Activated CD4-positive, alpha-beta T cell treated with anti-CD3 and anti-CD28 coated beads, Interleukin-2, amount 10 ng/mL, durations not matched to agents 7 days and 5 days (primary cell): ENCODE measurements at regions not wholly inside any gene's neighbourhood (a gene's known extent, or its start where the extent isn't known, plus 50 kb on each side); places are given as distances from the start of the nearest gene placed in this dataset.
"Not testable (repeated sequence)": the region's sequence is repeated elsewhere in the genome, so short reads cannot be mapped to it uniquely, and the experiment has no call there.

Experiments
- CTCF ChIA-PET: fragments of 350-600 bp; sonication (Branson Sonifier 250); formaldehyde crosslinking; loops from one replicate; lab custom pipeline; 2021; ENCODE audit warnings: antibody characterized with exemption; lab: Charles Lee
- POLR2A ChIA-PET: fragments of 350-600 bp; sonication (Branson Sonifier 250); formaldehyde crosslinking; loops from one replicate; lab custom pipeline; 2021; ENCODE audit warnings: antibody characterized with exemption; lab: Charles Lee
- DNase-seq: peaks from one replicate; pipeline ENCODE4 v3.0.0-alpha.2; 2020
- H3K27ac Mint-ChIP-seq: one replicate; pipeline ENCODE4 v1.8.0; 2021; ENCODE audit warnings: mild to moderate bottlenecking, moderate library complexity, mixed read lengths
- H3K27me3 Mint-ChIP-seq: one replicate; pipeline ENCODE4 v1.8.0; 2021; ENCODE audit warnings: mixed read lengths
- H3K36me3 Mint-ChIP-seq: one replicate; pipeline ENCODE4 v1.8.0; 2021; ENCODE audit warnings: low read depth, mixed read lengths
- H3K4me1 Mint-ChIP-seq: one replicate; pipeline ENCODE4 v1.8.0; 2021; ENCODE audit warnings: mixed read lengths
- H3K4me3 Mint-ChIP-seq: one replicate; pipeline ENCODE4 v1.8.0; 2021; ENCODE audit warnings: mild to moderate bottlenecking, moderate library complexity, mixed read lengths
- H3K9me3 Mint-ChIP-seq: one replicate; pipeline ENCODE4 v1.8.0; 2021; ENCODE audit warnings: mixed read lengths

DNA sequence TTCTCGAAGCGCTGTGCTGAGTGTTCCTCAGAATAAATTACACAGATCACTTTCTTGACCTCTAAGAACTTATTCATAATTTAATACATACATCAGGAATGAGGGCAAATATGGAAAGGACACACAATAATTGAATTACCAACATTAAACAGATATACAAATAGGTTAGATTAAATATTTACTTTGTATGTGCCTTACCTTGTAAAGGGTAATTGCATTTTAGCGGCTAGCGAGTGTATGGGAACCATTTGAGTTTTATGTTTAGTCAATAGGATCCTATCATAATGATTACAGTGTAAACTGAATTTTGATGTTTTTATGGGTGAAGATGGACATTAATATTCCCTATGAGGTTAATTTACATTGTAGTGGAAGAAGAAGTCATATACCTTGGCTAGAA is 1187.1 kb upstream of the WWC1 start:
- Mint-ChIP-seq H3K4me3 (no peak overlapping the region), H3K9me3 (peaks cover 5% of the 10 kb centered on the region), H3K4me1 (no peaks in the 10 kb centered on the region), H3K27ac (no peak overlapping the region), H3K27me3 (no peaks in the 10 kb centered on the region), H3K36me3 (no peaks in the 10 kb centered on the region)
- no peak for DNase-seq
- ChIA-PET CTCF (no interaction called here), POLR2A (no interaction called here)

GRCh38 chr5:167105941-167106340 is 1185.5 kb upstream of the WWC1 start:
- Mint-ChIP-seq H3K4me1 (no peaks in the 10 kb centered on the region), H3K27ac (no peak overlapping the region), H3K36me3 (no peaks in the 10 kb centered on the region), H3K4me3 (no peak overlapping the region), H3K9me3 (peaks cover 5% of the 10 kb centered on the region), H3K27me3 (no peaks in the 10 kb centered on the region)
- ChIA-PET CTCF (no interaction called here), POLR2A (no interaction called here)
- DNase-seq = no peak

DNA sequence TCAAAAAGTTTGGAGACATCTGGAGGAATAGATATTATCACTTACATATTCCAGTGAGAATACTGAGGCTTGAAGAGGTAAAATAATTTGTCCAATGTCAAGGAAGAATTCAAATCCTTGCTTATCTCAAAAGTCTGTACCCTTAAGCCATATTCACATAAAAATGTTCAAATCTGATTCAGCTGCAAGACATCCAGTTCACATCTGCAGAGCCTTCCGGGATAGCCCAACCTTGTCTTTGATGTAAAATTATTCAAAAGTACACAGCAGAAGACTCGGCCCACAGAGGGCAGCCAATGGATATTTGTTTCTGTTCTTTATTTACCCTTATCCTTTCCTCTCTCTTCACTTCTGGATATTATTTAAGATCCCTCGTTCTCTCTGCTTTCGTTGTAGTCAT is 1183.8 kb upstream of the WWC1 start:
- no peak for DNase-seq
- Mint-ChIP-seq H3K27me3 (no peaks in the 10 kb centered on the region), H3K4me3 (no peak overlapping the region), H3K36me3 (no peaks in the 10 kb centered on the region), H3K9me3 (peaks cover 5% of the 10 kb centered on the region), H3K27ac (no peak overlapping the region), H3K4me1 (no peaks in the 10 kb centered on the region)
- CTCF ChIA-PET = no interaction called here
- POLR2A ChIA-PET = no interaction called here

GRCh38 chr5:167108266-167108665 is 1183.2 kb upstream of the WWC1 start:
- H3K4me1 Mint-ChIP-seq, H3K27me3 Mint-ChIP-seq, DNase-seq, POLR2A ChIA-PET, H3K27ac Mint-ChIP-seq, CTCF ChIA-PET, H3K36me3 Mint-ChIP-seq, H3K9me3 Mint-ChIP-seq, H3K4me3 Mint-ChIP-seq: not testable (repeated sequence)

DNA sequence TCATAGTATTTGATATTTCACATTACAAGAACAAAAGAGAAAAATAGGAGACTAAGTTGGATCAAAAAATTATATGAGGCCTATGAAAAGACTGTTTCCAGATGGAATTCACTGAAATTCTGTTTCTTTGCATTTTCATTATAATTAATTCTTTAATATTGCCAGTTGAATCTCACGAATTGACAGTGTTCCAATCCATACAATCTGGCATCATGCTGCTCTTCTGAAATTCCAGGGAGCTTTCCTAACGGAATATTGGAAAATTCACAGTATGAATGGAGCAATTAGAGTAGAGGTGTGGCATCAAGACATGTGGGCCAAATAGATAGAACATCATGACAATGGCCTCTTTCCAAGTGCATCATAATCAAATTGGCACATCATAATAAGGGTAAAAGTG is 1178.9 kb upstream of the WWC1 start:
- H3K4me3 Mint-ChIP-seq = no peak overlapping the region
- DNase-seq = no peak
- peaks cover 4% of the 10 kb centered on the region for H3K9me3 Mint-ChIP-seq
- no peaks in the 10 kb centered on the region for H3K36me3 Mint-ChIP-seq
- no peaks in the 10 kb centered on the region for H3K4me1 Mint-ChIP-seq
- no peaks in the 10 kb centered on the region for H3K27me3 Mint-ChIP-seq
- ChIA-PET CTCF (no interaction called here), POLR2A (no interaction called here)
- no peak overlapping the region for H3K27ac Mint-ChIP-seq

DNA sequence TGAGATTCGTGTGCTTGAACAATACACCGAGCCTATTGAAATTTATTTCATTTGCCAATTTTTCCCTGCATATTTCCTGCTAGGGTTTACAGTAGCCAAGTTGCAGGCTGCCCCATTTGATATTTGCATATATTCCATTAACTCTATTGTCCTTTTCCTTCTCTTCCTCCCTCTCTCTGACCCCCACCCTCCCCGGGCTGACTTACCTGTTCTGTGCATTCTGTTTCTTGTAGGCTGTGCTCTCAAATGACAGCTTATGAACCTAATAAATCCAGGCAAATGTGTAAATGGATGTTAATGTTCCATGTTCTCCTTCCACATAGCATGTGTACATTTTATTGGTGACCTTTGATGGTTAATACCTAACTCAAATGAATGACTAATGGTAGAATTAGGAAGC is 1169.2 kb upstream of the WWC1 start:
- no peak for DNase-seq
- H3K9me3 Mint-ChIP-seq = no peaks in the 10 kb centered on the region
- H3K27ac Mint-ChIP-seq = no peak overlapping the region
- H3K4me1 Mint-ChIP-seq = no peaks in the 10 kb centered on the region
- H3K36me3 Mint-ChIP-seq = no peaks in the 10 kb centered on the region
- ChIA-PET POLR2A (no interaction called here), CTCF (no interaction called here)
- no peaks in the 10 kb centered on the region for H3K27me3 Mint-ChIP-seq
- H3K4me3 Mint-ChIP-seq = no peak overlapping the region

DNA sequence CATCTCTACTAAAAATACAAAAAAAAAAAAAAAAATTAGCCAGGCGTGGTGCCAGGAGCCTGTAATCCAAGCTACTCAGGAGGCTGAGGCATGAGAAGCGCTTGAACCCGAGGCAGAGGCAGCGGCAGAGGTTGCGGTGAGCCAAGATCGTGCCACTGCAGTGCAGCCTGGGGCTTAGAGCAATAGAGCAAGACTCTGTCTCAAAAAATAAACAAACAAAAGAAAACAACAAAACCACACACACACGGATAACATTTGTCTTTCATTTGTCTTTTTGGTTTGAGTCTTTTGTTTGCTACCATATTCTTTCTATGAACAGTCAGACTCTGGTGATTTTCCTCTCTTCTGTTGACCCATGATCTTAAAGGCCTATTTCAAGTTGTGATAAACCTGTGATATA is 1168.3 kb upstream of the WWC1 start:
- no peaks in the 10 kb centered on the region for H3K27me3 Mint-ChIP-seq
- DNase-seq = no peak
- no peak overlapping the region for H3K27ac Mint-ChIP-seq
- no peaks in the 10 kb centered on the region for H3K4me1 Mint-ChIP-seq
- H3K9me3 Mint-ChIP-seq = no peaks in the 10 kb centered on the region
- no peaks in the 10 kb centered on the region for H3K36me3 Mint-ChIP-seq
- ChIA-PET CTCF (no interaction called here), POLR2A (no interaction called here)
- no peak overlapping the region for H3K4me3 Mint-ChIP-seq

DNA sequence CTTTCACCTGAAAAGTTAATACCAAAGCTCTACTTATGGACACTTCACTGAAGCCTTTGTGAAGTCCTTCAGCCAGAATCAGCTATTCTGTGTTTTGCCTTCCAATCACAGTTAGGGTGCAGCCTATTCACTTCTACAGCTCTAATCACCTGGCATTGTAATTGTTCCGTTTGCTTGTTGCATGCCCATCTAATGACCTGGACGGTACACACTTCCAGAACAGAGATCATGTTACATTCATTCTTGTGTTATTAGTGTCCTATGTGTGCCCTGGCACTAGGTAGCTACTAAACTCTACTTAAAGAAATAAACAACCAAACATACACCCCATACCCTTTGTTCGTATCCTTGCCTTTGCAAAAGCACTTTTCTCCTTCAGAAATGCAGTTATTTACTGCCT is 1162.9 kb upstream of the WWC1 start:
- Mint-ChIP-seq H3K27ac (no peak overlapping the region), H3K27me3 (no peaks in the 10 kb centered on the region), H3K4me3 (no peak overlapping the region), H3K9me3 (peaks cover 5% of the 10 kb centered on the region), H3K4me1 (no peaks in the 10 kb centered on the region), H3K36me3 (no peaks in the 10 kb centered on the region)
- CTCF ChIA-PET = no interaction called here
- POLR2A ChIA-PET = no interaction called here
- no peak for DNase-seq

GRCh38 chr5:167140548-167141291 is 1150.7 kb upstream of the WWC1 start:
- ChIA-PET POLR2A (no interaction called here), CTCF (no interaction called here)
- peaks cover 5% of the 10 kb centered on the region for H3K9me3 Mint-ChIP-seq
- no peaks in the 10 kb centered on the region for H3K4me1 Mint-ChIP-seq
- H3K36me3 Mint-ChIP-seq = no peaks in the 10 kb centered on the region
- H3K4me3 Mint-ChIP-seq = no peak overlapping the region
- no peak for DNase-seq
- no peak overlapping the region for H3K27ac Mint-ChIP-seq
- no peaks in the 10 kb centered on the region for H3K27me3 Mint-ChIP-seq

DNA sequence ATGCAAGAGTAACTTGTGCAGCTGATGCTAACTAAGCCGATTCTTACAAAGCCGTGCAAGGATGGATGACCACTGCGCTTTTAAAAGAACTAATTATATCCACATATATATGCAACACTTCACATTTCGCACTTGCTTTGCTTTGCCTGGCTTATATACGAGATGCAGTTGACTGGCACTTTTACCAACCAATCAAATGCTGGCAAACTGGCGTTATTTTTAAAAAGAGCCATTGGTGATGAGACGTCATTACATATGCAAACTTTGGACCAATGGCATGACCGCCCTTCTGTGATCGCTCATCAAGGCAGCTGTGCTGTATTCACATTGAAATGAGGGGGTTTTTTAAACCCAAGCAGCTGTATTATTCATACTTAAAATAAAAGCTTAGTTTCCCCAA is 1147.7 kb upstream of the WWC1 start:
- no peak overlapping the region for H3K4me3 Mint-ChIP-seq
- POLR2A ChIA-PET = no interaction called here
- H3K27me3 Mint-ChIP-seq = no peaks in the 10 kb centered on the region
- DNase-seq = no peak
- CTCF ChIA-PET = no interaction called here
- peaks cover 5% of the 10 kb centered on the region for H3K9me3 Mint-ChIP-seq
- H3K27ac Mint-ChIP-seq = no peak overlapping the region
- no peaks in the 10 kb centered on the region for H3K36me3 Mint-ChIP-seq
- H3K4me1 Mint-ChIP-seq = no peaks in the 10 kb centered on the region

GRCh38 chr5:167145841-167146240 is 1145.6 kb upstream of the WWC1 start:
- no peaks in the 10 kb centered on the region for H3K27me3 Mint-ChIP-seq
- POLR2A ChIA-PET = no interaction called here
- no peak overlapping the region for H3K27ac Mint-ChIP-seq
- CTCF ChIA-PET = no interaction called here
- DNase-seq = no peak
- peaks cover 5% of the 10 kb centered on the region for H3K9me3 Mint-ChIP-seq
- H3K4me1 Mint-ChIP-seq = no peaks in the 10 kb centered on the region
- no peaks in the 10 kb centered on the region for H3K36me3 Mint-ChIP-seq
- no peak overlapping the region for H3K4me3 Mint-ChIP-seq

DNA sequence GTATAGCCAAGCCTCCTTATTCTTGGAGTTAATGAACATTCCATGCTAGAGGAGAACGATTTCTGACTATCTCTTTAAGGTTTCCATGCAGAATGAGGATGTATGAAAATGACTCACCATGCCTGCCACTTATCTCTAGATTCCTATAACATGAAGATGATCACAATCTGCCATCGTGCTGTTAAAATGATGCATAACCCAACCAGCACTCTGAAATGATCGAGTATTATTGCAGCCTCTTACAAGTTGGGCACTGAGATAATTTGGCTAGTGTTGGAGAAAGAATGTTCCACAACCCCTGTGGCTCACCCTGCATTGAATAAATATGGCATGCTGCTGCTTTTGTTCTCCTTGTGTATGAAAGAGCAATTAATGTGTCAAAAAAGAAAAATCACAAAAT is 1143.6 kb upstream of the WWC1 start:
- no peak for DNase-seq
- Mint-ChIP-seq H3K36me3 (no peaks in the 10 kb centered on the region), H3K9me3 (peaks cover 5% of the 10 kb centered on the region), H3K4me3 (no peak overlapping the region), H3K4me1 (no peaks in the 10 kb centered on the region), H3K27ac (no peak overlapping the region), H3K27me3 (no peaks in the 10 kb centered on the region)
- CTCF ChIA-PET = no interaction called here
- POLR2A ChIA-PET = no interaction called here

DNA sequence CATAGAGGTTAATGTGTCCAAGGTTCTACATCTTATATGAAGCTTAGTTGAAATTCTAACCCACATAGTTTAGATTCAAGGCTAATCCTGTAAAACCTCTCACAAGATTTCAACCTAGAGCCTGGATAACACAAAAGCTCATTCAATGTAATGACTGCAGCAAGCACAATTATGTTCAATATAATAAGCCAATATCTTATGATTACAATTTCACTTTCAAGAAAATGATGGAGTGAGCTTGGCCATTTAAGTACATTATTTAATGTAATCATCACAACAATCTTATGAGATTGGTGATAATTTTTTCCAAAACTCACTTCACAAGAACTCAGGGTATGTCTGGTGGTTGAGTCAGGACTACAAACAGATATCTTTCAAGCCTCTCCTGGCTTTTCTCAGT is 1140.8 kb upstream of the WWC1 start:
- ChIA-PET CTCF (no interaction called here), POLR2A (no interaction called here)
- no peaks in the 10 kb centered on the region for H3K27me3 Mint-ChIP-seq
- H3K36me3 Mint-ChIP-seq = no peaks in the 10 kb centered on the region
- no peak overlapping the region for H3K4me3 Mint-ChIP-seq
- no peaks in the 10 kb centered on the region for H3K9me3 Mint-ChIP-seq
- DNase-seq = no peak
- no peak overlapping the region for H3K27ac Mint-ChIP-seq
- no peaks in the 10 kb centered on the region for H3K4me1 Mint-ChIP-seq

GRCh38 chr5:167152561-167152960 is 1138.9 kb upstream of the WWC1 start:
- POLR2A ChIA-PET = no interaction called here

More at GRCh38 chr5:167152561-167152960, 1138.9 kb upstream of the WWC1 start:
- CTCF ChIA-PET = no interaction called here
- Mint-ChIP-seq H3K9me3 (no peaks in the 10 kb centered on the region), H3K27me3 (no peaks in the 10 kb centered on the region), H3K4me3 (no peak overlapping the region), H3K4me1 (no peaks in the 10 kb centered on the region), H3K27ac (no peak overlapping the region), H3K36me3 (no peaks in the 10 kb centered on the region)
- no peak for DNase-seq
